Lower lobe of right lung (tissue), 2 donors: ENCODE measurements at regions not wholly inside any gene's neighbourhood (a gene's known extent, or its start where the extent isn't known, plus 50 kb on each side); places are given as distances from the start of the nearest gene placed in this dataset.
"Not testable (repeated sequence)": the region's sequence is repeated elsewhere in the genome, so short reads cannot be mapped to it uniquely, and the experiment has no call there.

Source experiments
- ATAC-seq, 2 donors: fragments of 200-7000 bp; cut with Tn5 transposase; one replicate each; pipeline ENCODE4 v1.9.1; 2020 to 2022; ENCODE audit warnings: mild to moderate bottlenecking in 2 of 2, moderate library complexity in 2 of 2
- DNase-seq: peaks from one replicate; pipeline ENCODE4 v3.0.0-alpha.2; 2020
- H3K27ac ChIP-seq: fragments of 200-600 bp; one replicate; pipeline ENCODE4 v1.8.0; 2022
- H3K27me3 ChIP-seq: fragments of 200-600 bp; one replicate; pipeline ENCODE4 v1.8.0; 2022; ENCODE audit warnings: low read depth
- H3K36me3 ChIP-seq: fragments of 200-600 bp; one replicate; pipeline ENCODE4 v1.8.0; 2022; ENCODE audit warnings: mild to moderate bottlenecking
- H3K4me1 ChIP-seq: fragments of 200-600 bp; one replicate; pipeline ENCODE4 v1.8.0; 2022
- H3K4me3 ChIP-seq: fragments of 200-600 bp; one replicate; pipeline ENCODE4 v1.8.0; 2022; ENCODE audit warnings: mild to moderate bottlenecking
- H3K9me3 ChIP-seq: fragments of 200-600 bp; one replicate; pipeline ENCODE4 v1.8.0; 2022
- CTCF ChIP-seq: fragments of 200-600 bp; IDR thresholded peaks from one replicate; pipeline ENCODE4 v1.8.0; 2022; ENCODE audit warnings: antibody characterized with exemption, mild to moderate bottlenecking
- intact Hi-C: fragments of 100-400 bp; cut with DNase I; formaldehyde crosslinking; loops from one replicate; pipeline ENCODE4 v1.11.0; 2022
- donor health status: DM: no; HTN: yes; CAD: no; lungs with severe emphysema.

GRCh38 chr22:44622147-44622427 lies 79.9 kb upstream of the PRR5 start:
- Histone ChIP-seq H3K9me3 (no peaks in the 10 kb centered on the region), H3K36me3 (no peaks in the 10 kb centered on the region), H3K27me3 (peaks cover 39% of the 10 kb centered on the region), H3K4me1 (peaks cover 8% of the 10 kb centered on the region), H3K27ac (no peak overlapping the region), H3K4me3 (no peak overlapping the region)
- ATAC-seq, result no peak
- intact Hi-C loops, result no loop called here
- no peak for DNase-seq
- TF ChIP-seq CTCF, result no peak

GRCh38 chr22:44621401-44622146 lies 80.4 kb upstream of the PRR5 start:
- Histone ChIP-seq H3K4me3 (no peak overlapping the region), H3K4me1 (peaks cover 8% of the 10 kb centered on the region), H3K9me3 (no peaks in the 10 kb centered on the region), H3K27ac (no peak overlapping the region), H3K36me3 (no peaks in the 10 kb centered on the region), H3K27me3 (peaks cover 34% of the 10 kb centered on the region)
- intact Hi-C loops, result no loop called here
- TF ChIP-seq CTCF, result no peak
- DNase-seq (no peak), ATAC-seq (no peak)

GRCh38 chr22:44620841-44621257 lies 81.2 kb upstream of the PRR5 start:
- TF ChIP-seq CTCF, result no peak
- ATAC-seq, result no peak
- Histone ChIP-seq H3K27ac (no peak overlapping the region), H3K9me3 (no peaks in the 10 kb centered on the region), H3K27me3 (peaks cover 33% of the 10 kb centered on the region), H3K4me1 (peaks cover 8% of the 10 kb centered on the region), H3K36me3 (no peaks in the 10 kb centered on the region), H3K4me3 (no peak overlapping the region)
- intact Hi-C loops, result no loop called here
- no peak for DNase-seq

GRCh38 chr22:44620129-44620840 lies 81.7 kb upstream of the PRR5 start:
- H3K36me3 ChIP-seq, result no peaks in the 10 kb centered on the region
- peaks cover 8% of the 10 kb centered on the region for H3K4me1 ChIP-seq
- peak; percentile 49 to 61 for ATAC-seq
- H3K27me3 ChIP-seq, result peaks cover 33% of the 10 kb centered on the region
- H3K27ac ChIP-seq, result no peak overlapping the region
- DNase-seq, result peak; percentile 70
- intact Hi-C loops, result no loop called here
- H3K4me3 ChIP-seq, result peak overlapping the region; percentile 23
- no peak for TF ChIP-seq CTCF
- H3K9me3 ChIP-seq, result peaks cover under 1% of the 10 kb centered on the region

- H3K4me3 ChIP-seq, H3K9me3 ChIP-seq, ATAC-seq, H3K27ac ChIP-seq, H3K4me1 ChIP-seq, H3K36me3 ChIP-seq, DNase-seq, intact Hi-C loops: not testable (repeated sequence)
- H3K27me3 ChIP-seq, result peaks cover 33% of the 10 kb centered on the region
Observed at GRCh38 chr22:44619560-44620128, 82.4 kb upstream of the PRR5 start.

- H3K9me3 ChIP-seq, result peaks cover 14% of the 10 kb centered on the region
- H3K27me3 ChIP-seq, result peaks cover 32% of the 10 kb centered on the region
- H3K4me1 ChIP-seq, H3K36me3 ChIP-seq, H3K27ac ChIP-seq, intact Hi-C loops, DNase-seq, H3K4me3 ChIP-seq, ATAC-seq: not testable (repeated sequence)
Observed at GRCh38 chr22:44618910-44619309, 83.1 kb upstream of the PRR5 start.
